HepG2 (cell line): ENCODE measurements at regions not wholly inside any gene's neighbourhood (a gene's known extent, or its start where the extent isn't known, plus 50 kb on each side); places are given as distances from the start of the nearest gene placed in this dataset.

ENCODE experiments used
- ATAC-seq: fragments of 200-7000 bp; cut with Tn5 transposase; 3 replicates; pipeline ENCODE4 v1.9.1; 2020; ENCODE audit warnings: mild to moderate bottlenecking, moderate library complexity
- BruUV-seq: library from RNA; stranded (reverse); fragments of 400-500 nt; replicated peaks from 2 replicates; lab custom pipeline; 2021; lab: Mats Ljungman, UMichigan
- CTCF ChIA-PET: fragments of 300-600 bp; formaldehyde crosslinking; extraction: SDS; loops from one replicate; lab custom pipeline; 2021; ENCODE audit warnings: low total read pairs, inconsistent platforms, low intra/inter-chr PET ratio; lab: Yijun Ruan, JAX
- POLR2A ChIA-PET: fragments of 350-600 bp; sonication (Branson Sonifier 250); formaldehyde crosslinking; loops from one replicate; lab custom pipeline; 2020; ENCODE audit warnings: antibody characterized with exemption, inconsistent platforms; lab: Yijun Ruan, JAX
- DNase-seq: peaks from one replicate; pipeline ENCODE4 v3.0.0-alpha.2; 2015; ENCODE audit warnings: low spot score
- FAIRE-seq: peaks from 3 replicates; lab custom pipeline; 2011; peaks lifted over from hg19 to GRCh38; lab: Jason Lieb, UNC
- H2AFZ ChIP-seq: one replicate; pipeline ENCODE4 v1.6.1; 2011; ENCODE audit warnings: low read length, inconsistent platforms
- H3K27ac ChIP-seq: fragments of 300-600 bp; 3 replicates; pipeline ENCODE4 v1.8.0; 2011; ENCODE audit warnings: mixed run types, mild to moderate bottlenecking, mixed read lengths, low read length, inconsistent platforms; ENCODE audit not compliant: insufficient read depth; ENCODE audit errors: extremely low read length
- H3K27me3 ChIP-seq, 2 experiments: fragments of 200-600 bp in 1 of 2; 2 replicates in 1 of 2; 3 replicates in 1 of 2; pipeline versions ENCODE4 v1.6.0 to v1.8.0; 2011; ENCODE audit warnings: low read length in 2 of 2, mild to moderate bottlenecking in 2 of 2, moderate library complexity in 2 of 2, inconsistent platforms in 1 of 2; ENCODE audit not compliant: insufficient read depth in 2 of 2, control insufficient read depth in 1 of 2
- H3K36me3 ChIP-seq, 2 experiments: fragments of 200-600 bp in 1 of 2; replicated peaks in 1 of 2; 2 replicates in 1 of 2; 3 replicates in 1 of 2; pipeline versions ENCODE4 v1.5.1 to v1.8.0; 2011; ENCODE audit warnings: low read length in 2 of 2, inconsistent platforms in 1 of 2; ENCODE audit not compliant: insufficient read depth in 2 of 2, control insufficient read depth in 1 of 2
- H3K4me1 ChIP-seq: 2 replicates; pipeline ENCODE4 v1.5.1; 2012; ENCODE audit warnings: low read length, inconsistent platforms; ENCODE audit not compliant: insufficient read depth
- H3K4me2 ChIP-seq: 2 replicates; pipeline ENCODE4 v1.6.0; 2011; ENCODE audit warnings: low read depth, low read length, inconsistent platforms
- H3K4me3 ChIP-seq, 3 experiments: fragments of 200-600 bp in 1 of 3; sonication (generic), shearing (Covaris generic) in 1 of 3; replicated peaks in 1 of 3; 2 replicates each; pipeline ENCODE4 v1.5.1; 2011 to 2016; ENCODE audit warnings: low read length in 3 of 3, inconsistent platforms in 2 of 3, low read depth in 2 of 3, mild to moderate bottlenecking in 2 of 3, control low read depth in 1 of 3, mixed read lengths in 1 of 3; ENCODE audit not compliant: insufficient read depth in 1 of 3
- H3K79me2 ChIP-seq: one replicate; pipeline ENCODE4 v1.6.1; 2011; ENCODE audit warnings: low read length, inconsistent platforms; ENCODE audit not compliant: insufficient read depth
- H3K9ac ChIP-seq: 2 replicates; pipeline ENCODE4 v1.6.0; 2011; ENCODE audit warnings: mild to moderate bottlenecking, low read depth, low read length, inconsistent platforms; ENCODE audit not compliant: insufficient read depth
- H3K9me3 ChIP-seq: 2 replicates; pipeline ENCODE4 v1.5.1; 2012; ENCODE audit warnings: mild to moderate bottlenecking, low read length
- H4K20me1 ChIP-seq: 2 replicates; pipeline ENCODE4 v1.6.0; 2011; ENCODE audit warnings: inconsistent platforms, mild to moderate bottlenecking, low read length, moderate library complexity; ENCODE audit not compliant: insufficient read depth
- HES4 ChIP-seq: sonication (generic); formaldehyde crosslinking; IDR thresholded peaks from 2 replicates; pipeline ENCODE4 v1.9.0; 2021; ENCODE audit warnings: mild to moderate bottlenecking, missing genetic modification reagents, borderline replicate concordance
- HOXA9 ChIP-seq: sonication (generic); formaldehyde crosslinking; IDR thresholded peaks from 2 replicates; pipeline ENCODE4 v1.8.1; 2022; ENCODE audit warnings: missing genetic modification reagents, mild to moderate bottlenecking, moderate library complexity, borderline replicate concordance
- IKZF1 ChIP-seq: fragments of 450-650 bp; IDR thresholded peaks from 2 replicates; pipeline ENCODE4 v1.7.1; 2016
- KDM5A ChIP-seq: fragments of 200-600 bp; sonication (generic); IDR thresholded peaks from 2 replicates; pipeline ENCODE4 v1.7.0; 2018; ENCODE audit warnings: antibody characterized with exemption, mild to moderate bottlenecking, low read length, borderline replicate concordance
- KLF15 ChIP-seq: sonication (generic); formaldehyde crosslinking; IDR thresholded peaks from 2 replicates; pipeline ENCODE4 v1.8.1; 2023; ENCODE audit warnings: borderline replicate concordance, mild to moderate bottlenecking, inconsistent platforms, missing genetic modification reagents, mixed read lengths
- MATR3 ChIP-seq: sonication (generic); formaldehyde crosslinking; IDR thresholded peaks from 2 replicates; pipeline ENCODE4 v1.4.0; 2020; ENCODE audit warnings: missing genetic modification reagents
- NR2F1 ChIP-seq, 2 experiments: fragments of 450-650 bp in 1 of 2; formaldehyde crosslinking in 1 of 2; IDR thresholded peaks; 2 replicates each; pipeline versions ENCODE4 v1.5.0 to v1.6.1; 2016 to 2020; ENCODE audit warnings: mild to moderate bottlenecking in 1 of 2, missing compliant biosample characterization in 1 of 2, missing genetic modification reagents in 1 of 2, moderate library complexity in 1 of 2
- RFXAP ChIP-seq: sonication (generic); formaldehyde crosslinking; IDR thresholded peaks from 2 replicates; pipeline ENCODE4 v1.4.0; 2020; ENCODE audit warnings: missing genetic modification reagents, borderline replicate concordance
- SRSF1 ChIP-seq: fragments of 200-400 bp; formaldehyde crosslinking; optimal IDR thresholded peaks from 2 replicates; pipeline ENCODE3; 2017; ENCODE audit warnings: mild to moderate bottlenecking, low read depth, low read length, moderate library complexity
- SRY ChIP-seq: sonication (generic); formaldehyde crosslinking; IDR thresholded peaks from 2 replicates; pipeline ENCODE4 v1.8.0; 2022; ENCODE audit warnings: mild to moderate bottlenecking, missing genetic modification reagents
- ZFP62 ChIP-seq: sonication (generic); formaldehyde crosslinking; IDR thresholded peaks from 2 replicates; pipeline ENCODE4 v1.4.0; 2020; ENCODE audit warnings: missing genetic modification reagents
- ZNF24 ChIP-seq: fragments of 450-650 bp; IDR thresholded peaks from 2 replicates; pipeline ENCODE4 v1.6.1; 2017; ENCODE audit warnings: antibody characterized with exemption, mild to moderate bottlenecking
- ZNF30 ChIP-seq: sonication (generic); formaldehyde crosslinking; IDR thresholded peaks from 2 replicates; pipeline ENCODE4 v1.5.0; 2020; ENCODE audit warnings: mild to moderate bottlenecking, missing genetic modification reagents
- ZNF331 ChIP-seq: sonication (generic); formaldehyde crosslinking; IDR thresholded peaks from 2 replicates; pipeline ENCODE4 v1.4.0; 2020; ENCODE audit warnings: missing genetic modification reagents
- ZNF674 ChIP-seq: sonication (generic); formaldehyde crosslinking; IDR thresholded peaks from 2 replicates; pipeline ENCODE4 v1.5.0; 2020; ENCODE audit warnings: low read depth, mild to moderate bottlenecking, missing genetic modification reagents
- ZNF709 ChIP-seq: sonication (generic); formaldehyde crosslinking; IDR thresholded peaks from 2 replicates; pipeline ENCODE4 v1.5.0; 2020; ENCODE audit warnings: mild to moderate bottlenecking, missing genetic modification reagents
- WGBS: methylation state at CpG from one replicate; pipeline ENCODE4 v1.1.6; 2017; ENCODE audit warnings: low lambda C conversion rate; 5-methylcytosine and 5-hydroxymethylcytosine counted together
- in situ Hi-C: cut with HindIII; loops from 2 replicates; pipeline ENCODE4 v1.10.0; 2017; ENCODE audit warnings: low pct_unique_long_range_greater_than_20kb; ENCODE audit not compliant: extremely low pct_ligation_motif_present
- intact Hi-C: fragments of 100-400 bp; cut with micrococcal nuclease; formaldehyde crosslinking; loops from one replicate; pipeline ENCODE4 v1.10.0; 2022; ENCODE audit not compliant: unreplicated experiment
- TF ChIP-seq, protein P1 (sequence below): sonication (generic); formaldehyde crosslinking; conservative IDR thresholded peaks from 2 replicates; pipeline ENCODE4 v1.8.0; 2022; ENCODE audit warnings: mild to moderate bottlenecking, moderate library complexity, missing genetic modification reagents
- TF ChIP-seq, protein P2 (sequence below): IDR thresholded peaks from 2 replicates; pipeline ENCODE4 v1.6.1; 2016
- TF ChIP-seq, protein P3 (sequence below): sonication (generic); formaldehyde crosslinking; IDR thresholded peaks from 2 replicates; pipeline ENCODE4 v1.4.0; 2020; ENCODE audit warnings: missing genetic modification reagents, borderline replicate concordance

DNA sequence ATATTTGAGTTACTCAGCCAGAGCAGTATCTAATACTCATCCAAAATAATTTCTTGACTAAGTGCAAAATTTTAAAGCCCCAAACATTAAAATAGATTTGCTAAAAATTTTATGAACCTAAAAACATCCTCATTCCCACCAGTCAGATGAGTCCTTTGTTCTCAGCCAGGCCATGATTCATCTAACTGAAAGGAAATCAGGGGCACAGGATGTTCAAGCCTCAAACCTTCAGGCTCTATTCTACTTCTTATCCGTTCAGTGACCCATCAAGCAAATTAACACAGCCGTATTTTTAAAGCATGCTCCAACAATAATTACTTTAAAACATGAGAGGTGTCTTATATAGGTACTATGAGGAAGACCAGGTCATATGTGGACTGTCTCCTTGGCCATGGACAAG, 176.5 kb upstream of the MON1B start:
- BruUV-seq: no TSS peak
- 2% methylated on average over 2 of the region's 2 CpGs for WGBS
- Histone ChIP-seq H3K79me2 (no peaks in the 10 kb centered on the region), H3K4me2 (no peak overlapping the region), H3K27me3 (no peaks in the 10 kb centered on the region), H3K27ac (no peak overlapping the region), H3K9ac (no peak overlapping the region), H2AFZ (no peak overlapping the region), H3K36me3 (no peaks in the 10 kb centered on the region), H3K4me3 (no peak overlapping the region), H4K20me1 (no peaks in the 10 kb centered on the region), H3K4me1 (no peaks in the 10 kb centered on the region), H3K9me3 (peaks cover 32% of the 10 kb centered on the region)
- CTCF ChIA-PET: no interaction called here
- DNase-seq (no peak), ATAC-seq (no peak), FAIRE-seq (no peak)
- intact Hi-C loops: no loop called here
- POLR2A ChIA-PET: no interaction called here
- in situ Hi-C loops: no loop called here
- TF ChIP-seq HES4 (CRISPR knock-in tag) (no peak), SRSF1 (no peak), KDM5A (no peak), ZNF331 (CRISPR knock-in tag) (no peak), SRY (no peak), KLF15 (no peak), RFXAP (CRISPR knock-in tag) (no peak), ZFP62 (CRISPR knock-in tag) (no peak), NR2F1 (CRISPR knock-in tag; IDR thresholded peaks at IDR 0.05) (no peak), ZNF30 (no peak), ZNF674 (CRISPR knock-in tag) (no peak), ZNF709 (CRISPR knock-in tag) (no peak), IKZF1 (no peak), HOXA9 (CRISPR knock-in tag) (no peak), MATR3 (CRISPR knock-in tag) (no peak), ZNF24 (no peak)
- TF ChIP-seq, protein P1, sequence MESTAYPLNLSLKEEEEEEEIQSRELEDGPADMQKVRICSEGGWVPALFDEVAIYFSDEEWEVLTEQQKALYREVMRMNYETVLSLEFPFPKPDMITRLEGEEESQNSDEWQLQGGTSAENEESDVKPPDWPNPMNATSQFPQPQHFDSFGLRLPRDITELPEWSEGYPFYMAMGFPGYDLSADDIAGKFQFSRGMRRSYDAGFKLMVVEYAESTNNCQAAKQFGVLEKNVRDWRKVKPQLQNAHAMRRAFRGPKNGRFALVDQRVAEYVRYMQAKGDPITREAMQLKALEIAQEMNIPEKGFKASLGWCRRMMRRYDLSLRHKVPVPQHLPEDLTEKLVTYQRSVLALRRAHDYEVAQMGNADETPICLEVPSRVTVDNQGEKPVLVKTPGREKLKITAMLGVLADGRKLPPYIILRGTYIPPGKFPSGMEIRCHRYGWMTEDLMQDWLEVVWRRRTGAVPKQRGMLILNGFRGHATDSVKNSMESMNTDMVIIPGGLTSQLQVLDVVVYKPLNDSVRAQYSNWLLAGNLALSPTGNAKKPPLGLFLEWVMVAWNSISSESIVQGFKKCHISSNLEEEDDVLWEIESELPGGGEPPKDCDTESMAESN: no peak
- TF ChIP-seq, protein P2, sequence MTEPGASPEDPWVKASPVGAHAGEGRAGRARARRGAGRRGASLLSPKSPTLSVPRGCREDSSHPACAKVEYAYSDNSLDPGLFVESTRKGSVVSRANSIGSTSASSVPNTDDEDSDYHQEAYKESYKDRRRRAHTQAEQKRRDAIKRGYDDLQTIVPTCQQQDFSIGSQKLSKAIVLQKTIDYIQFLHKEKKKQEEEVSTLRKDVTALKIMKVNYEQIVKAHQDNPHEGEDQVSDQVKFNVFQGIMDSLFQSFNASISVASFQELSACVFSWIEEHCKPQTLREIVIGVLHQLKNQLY: no peak
- TF ChIP-seq, protein P3, sequence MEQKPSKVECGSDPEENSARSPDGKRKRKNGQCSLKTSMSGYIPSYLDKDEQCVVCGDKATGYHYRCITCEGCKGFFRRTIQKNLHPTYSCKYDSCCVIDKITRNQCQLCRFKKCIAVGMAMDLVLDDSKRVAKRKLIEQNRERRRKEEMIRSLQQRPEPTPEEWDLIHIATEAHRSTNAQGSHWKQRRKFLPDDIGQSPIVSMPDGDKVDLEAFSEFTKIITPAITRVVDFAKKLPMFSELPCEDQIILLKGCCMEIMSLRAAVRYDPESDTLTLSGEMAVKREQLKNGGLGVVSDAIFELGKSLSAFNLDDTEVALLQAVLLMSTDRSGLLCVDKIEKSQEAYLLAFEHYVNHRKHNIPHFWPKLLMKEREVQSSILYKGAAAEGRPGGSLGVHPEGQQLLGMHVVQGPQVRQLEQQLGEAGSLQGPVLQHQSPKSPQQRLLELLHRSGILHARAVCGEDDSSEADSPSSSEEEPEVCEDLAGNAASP (CRISPR knock-in tag): no peak
